A673 (cell line): ENCODE measurements at regions not wholly inside any gene's neighbourhood (a gene's known extent, or its start where the extent isn't known, plus 50 kb on each side); places are given as distances from the start of the nearest gene placed in this dataset.

ENCODE experiments used
- EZH2 ChIP-seq: fragments of 200-600 bp; sonication (generic); IDR thresholded peaks from 2 replicates; pipeline ENCODE4 v1.6.1; 2017; ENCODE audit warnings: borderline replicate concordance, low read depth, mild to moderate bottlenecking, mixed read lengths, antibody characterized with exemption, low read length; ENCODE audit not compliant: poor library complexity, severe bottlenecking
- TF ChIP-seq, protein P1 (sequence below): fragments of 300-800, 200-600 bp; sonication (generic); conservative IDR thresholded peaks from 2 replicates; pipeline ENCODE4 v1.5.1; 2017; ENCODE audit warnings: low read depth, mild to moderate bottlenecking, antibody characterized with exemption, low read length, moderate library complexity, mixed read lengths

GRCh38 chr17:79217473-79218135 lies 143.0 kb downstream of the ENGASE start:
- TF ChIP-seq, protein P1, sequence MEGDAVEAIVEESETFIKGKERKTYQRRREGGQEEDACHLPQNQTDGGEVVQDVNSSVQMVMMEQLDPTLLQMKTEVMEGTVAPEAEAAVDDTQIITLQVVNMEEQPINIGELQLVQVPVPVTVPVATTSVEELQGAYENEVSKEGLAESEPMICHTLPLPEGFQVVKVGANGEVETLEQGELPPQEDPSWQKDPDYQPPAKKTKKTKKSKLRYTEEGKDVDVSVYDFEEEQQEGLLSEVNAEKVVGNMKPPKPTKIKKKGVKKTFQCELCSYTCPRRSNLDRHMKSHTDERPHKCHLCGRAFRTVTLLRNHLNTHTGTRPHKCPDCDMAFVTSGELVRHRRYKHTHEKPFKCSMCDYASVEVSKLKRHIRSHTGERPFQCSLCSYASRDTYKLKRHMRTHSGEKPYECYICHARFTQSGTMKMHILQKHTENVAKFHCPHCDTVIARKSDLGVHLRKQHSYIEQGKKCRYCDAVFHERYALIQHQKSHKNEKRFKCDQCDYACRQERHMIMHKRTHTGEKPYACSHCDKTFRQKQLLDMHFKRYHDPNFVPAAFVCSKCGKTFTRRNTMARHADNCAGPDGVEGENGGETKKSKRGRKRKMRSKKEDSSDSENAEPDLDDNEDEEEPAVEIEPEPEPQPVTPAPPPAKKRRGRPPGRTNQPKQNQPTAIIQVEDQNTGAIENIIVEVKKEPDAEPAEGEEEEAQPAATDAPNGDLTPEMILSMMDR: no peak
- TF ChIP-seq EZH2: no peak
